Breast epithelium (tissue), 3 donors: ENCODE measurements at regions not wholly inside any gene's neighbourhood (a gene's known extent, or its start where the extent isn't known, plus 50 kb on each side); places are given as distances from the start of the nearest gene placed in this dataset.

ENCODE experiments used
- POLR2A ChIP-seq: fragments of 450-650 bp; IDR thresholded peaks from one replicate; pipeline ENCODE4 v1.6.1; 2016; ENCODE audit warnings: antibody characterized with exemption, mild to moderate bottlenecking, moderate library complexity
- TF ChIP-seq, protein P1 (sequence below), 3 donors: fragments of 450-650 bp; IDR thresholded peaks; one replicate each; pipeline ENCODE4 v1.5.1; 2016 to 2017; ENCODE audit warnings: antibody characterized with exemption in 3 of 3, mild to moderate bottlenecking in 3 of 3, moderate library complexity in 3 of 3

DNA sequence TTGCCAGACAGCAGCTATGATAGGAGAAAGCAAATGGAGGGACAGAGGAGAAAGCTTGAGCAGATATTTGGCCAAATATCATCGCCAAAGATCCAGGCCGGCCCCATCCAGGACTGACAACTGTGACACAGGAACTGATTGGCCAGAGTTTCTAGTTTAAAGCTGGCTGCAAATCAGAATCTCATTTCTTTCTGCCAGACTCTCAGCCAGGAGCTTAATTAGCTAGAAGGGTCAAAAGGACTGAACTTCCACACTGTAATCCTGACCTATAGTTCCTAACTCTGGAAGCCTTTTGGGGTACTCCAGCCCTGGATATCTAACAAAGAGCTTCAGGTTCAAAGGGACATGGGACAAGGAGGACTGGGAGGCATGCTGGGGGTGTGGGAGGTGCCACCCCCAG lies 106.7 kb upstream of the GNG12 start:
- TF ChIP-seq, protein P1, sequence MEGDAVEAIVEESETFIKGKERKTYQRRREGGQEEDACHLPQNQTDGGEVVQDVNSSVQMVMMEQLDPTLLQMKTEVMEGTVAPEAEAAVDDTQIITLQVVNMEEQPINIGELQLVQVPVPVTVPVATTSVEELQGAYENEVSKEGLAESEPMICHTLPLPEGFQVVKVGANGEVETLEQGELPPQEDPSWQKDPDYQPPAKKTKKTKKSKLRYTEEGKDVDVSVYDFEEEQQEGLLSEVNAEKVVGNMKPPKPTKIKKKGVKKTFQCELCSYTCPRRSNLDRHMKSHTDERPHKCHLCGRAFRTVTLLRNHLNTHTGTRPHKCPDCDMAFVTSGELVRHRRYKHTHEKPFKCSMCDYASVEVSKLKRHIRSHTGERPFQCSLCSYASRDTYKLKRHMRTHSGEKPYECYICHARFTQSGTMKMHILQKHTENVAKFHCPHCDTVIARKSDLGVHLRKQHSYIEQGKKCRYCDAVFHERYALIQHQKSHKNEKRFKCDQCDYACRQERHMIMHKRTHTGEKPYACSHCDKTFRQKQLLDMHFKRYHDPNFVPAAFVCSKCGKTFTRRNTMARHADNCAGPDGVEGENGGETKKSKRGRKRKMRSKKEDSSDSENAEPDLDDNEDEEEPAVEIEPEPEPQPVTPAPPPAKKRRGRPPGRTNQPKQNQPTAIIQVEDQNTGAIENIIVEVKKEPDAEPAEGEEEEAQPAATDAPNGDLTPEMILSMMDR (IDR thresholded peaks at IDR 0.05), result no peak
- TF ChIP-seq POLR2A, result no peak
